Hematopoietic multipotent progenitor cell treated with erythropoietin and hydrocortisone succinate and interleukin-3 and kit ligand, for 15 days (in vitro differentiated cells): ENCODE measurements at regions not wholly inside any gene's neighbourhood (a gene's known extent, or its start where the extent isn't known, plus 50 kb on each side); places are given as distances from the start of the nearest gene placed in this dataset.

Source experiments
- DNase-seq: peaks from one replicate; pipeline ENCODE4 v3.0.0-alpha.2; 2015; ENCODE audit warnings: low spot score

DNA sequence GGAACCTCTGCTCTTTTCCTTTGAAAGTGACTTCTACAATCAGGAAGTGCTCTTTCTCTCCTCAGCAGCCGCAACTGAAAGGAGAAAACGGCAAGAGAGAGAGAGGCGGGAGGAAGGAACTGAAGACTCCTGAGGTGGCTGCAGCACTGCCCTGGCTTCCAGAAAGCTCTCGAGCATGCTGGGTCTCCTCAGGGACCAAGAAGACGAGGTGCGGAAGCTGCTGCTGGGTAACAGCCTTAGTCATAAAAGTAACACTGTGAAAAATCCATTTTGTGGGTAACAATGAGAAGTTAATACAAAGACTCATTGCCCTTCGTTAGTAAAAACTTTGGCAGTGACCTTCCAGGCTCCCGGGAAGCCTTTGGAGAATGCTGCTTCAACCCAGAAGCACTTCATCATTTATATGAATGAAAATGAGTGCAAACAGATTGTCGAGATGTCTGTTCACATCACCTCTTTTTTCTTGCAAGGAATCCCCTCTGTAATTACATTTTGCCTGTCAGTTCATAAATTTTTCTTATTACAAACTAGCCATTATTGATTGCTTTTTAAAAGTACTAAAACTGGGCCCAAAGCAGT is 473.4 kb downstream of the SOX6 start:
- no peak for DNase-seq

- no peak for DNase-seq
Observed at GRCh38 chr11:15883455-15883920, 472.9 kb downstream of the SOX6 start.

- no peak for DNase-seq
Observed at GRCh38 chr11:15884141-15884540, 472.2 kb downstream of the SOX6 start.

DNA sequence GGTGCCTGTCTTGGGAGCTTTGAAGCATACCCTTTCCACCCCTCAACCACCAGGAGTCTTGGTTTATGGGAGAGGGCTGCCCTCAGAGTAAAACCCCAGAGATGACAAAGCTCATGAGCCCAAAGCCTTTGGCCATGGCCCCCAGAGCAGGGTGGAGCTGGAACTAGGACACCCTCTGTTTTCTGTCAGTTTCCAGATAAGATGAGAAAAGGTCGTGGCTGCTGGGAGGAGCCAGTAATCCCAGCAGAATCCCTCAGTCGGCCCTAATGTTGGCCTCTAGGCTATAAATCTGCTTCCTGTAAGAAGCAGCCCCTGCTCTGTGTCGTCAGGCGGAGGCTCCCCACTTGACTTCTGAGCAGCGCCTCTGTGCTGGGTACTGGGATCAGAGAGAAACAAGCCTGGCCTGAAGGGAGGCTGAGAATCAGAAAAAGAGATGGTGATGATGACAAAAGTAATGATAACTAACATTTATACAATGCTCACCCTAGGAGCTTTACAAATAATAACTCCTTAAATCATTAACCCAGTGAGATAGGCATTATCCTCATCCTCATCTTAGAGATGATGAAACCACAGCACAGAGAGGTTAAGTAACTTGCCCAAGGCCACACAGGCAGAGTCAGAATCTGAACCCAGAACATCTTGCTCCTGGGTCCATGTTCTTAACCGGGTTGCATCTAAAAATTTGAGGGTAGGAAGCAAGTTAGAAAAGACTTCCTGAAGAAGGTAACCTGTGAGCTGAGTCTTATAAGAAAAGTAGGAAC is 471.4 kb downstream of the SOX6 start:
- DNase-seq: no peak

DNA sequence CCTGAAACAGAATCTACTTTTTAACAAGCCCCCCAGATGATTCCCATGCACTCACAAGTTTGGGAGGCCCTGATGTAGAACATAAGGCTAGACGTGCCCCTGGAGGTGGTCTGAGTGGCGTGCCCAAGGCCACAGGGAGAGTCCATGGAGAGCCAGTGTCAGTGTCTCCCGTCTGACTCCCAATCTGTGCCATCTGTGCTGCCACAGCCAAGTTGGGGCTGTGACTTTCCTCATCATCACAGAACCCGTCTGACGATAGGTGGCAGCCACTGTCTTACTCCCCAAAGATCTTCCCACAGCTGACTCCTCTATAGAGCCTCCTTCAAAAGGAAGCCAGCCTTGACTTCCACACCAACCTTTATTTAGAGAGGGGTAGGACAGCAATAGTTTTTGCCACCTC is 470.5 kb downstream of the SOX6 start:
- no peak for DNase-seq

GRCh38 chr11:15886299-15886698 is 470.0 kb downstream of the SOX6 start:
- DNase-seq: no peak

GRCh38 chr11:15886866-15887265 is 469.5 kb downstream of the SOX6 start:
- DNase-seq: no peak

DNA sequence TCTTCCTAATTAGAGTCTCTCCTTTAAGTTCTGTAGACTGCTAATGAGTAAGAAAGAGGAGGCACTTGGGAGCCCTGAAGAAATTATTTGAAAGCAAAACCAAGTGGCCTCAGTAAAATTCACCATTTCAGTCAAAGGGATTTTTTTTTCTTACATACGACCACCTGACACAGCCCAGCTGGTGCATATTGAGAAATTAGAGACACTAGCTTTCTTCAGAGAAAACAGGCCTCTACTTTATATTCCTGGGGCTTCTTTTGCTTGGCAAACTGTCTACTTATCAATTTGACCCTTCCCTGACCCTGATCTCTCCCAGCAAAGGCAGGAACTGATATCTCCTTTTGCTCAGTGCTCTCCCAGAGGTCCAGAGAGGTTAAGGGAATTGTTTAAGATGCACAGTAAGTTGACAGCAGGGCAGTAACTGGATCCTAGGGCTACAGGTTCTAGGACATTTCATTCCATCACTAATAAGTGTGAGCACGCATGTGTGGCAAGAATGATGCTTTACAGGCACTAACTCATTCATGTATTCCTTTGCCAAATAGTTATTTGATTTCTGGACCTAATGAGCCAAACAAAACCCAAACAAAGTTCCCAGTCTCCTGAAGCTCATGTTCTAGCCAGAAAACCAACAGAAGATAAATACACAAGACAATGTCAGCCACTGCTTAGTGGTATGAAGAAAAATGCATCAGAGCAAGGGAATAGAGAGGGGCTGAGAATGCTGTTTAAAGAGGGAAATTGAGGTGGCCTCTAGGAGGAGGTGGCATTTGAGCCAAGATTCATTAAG is 467.6 kb downstream of the SOX6 start:
- no peak for DNase-seq

DNA sequence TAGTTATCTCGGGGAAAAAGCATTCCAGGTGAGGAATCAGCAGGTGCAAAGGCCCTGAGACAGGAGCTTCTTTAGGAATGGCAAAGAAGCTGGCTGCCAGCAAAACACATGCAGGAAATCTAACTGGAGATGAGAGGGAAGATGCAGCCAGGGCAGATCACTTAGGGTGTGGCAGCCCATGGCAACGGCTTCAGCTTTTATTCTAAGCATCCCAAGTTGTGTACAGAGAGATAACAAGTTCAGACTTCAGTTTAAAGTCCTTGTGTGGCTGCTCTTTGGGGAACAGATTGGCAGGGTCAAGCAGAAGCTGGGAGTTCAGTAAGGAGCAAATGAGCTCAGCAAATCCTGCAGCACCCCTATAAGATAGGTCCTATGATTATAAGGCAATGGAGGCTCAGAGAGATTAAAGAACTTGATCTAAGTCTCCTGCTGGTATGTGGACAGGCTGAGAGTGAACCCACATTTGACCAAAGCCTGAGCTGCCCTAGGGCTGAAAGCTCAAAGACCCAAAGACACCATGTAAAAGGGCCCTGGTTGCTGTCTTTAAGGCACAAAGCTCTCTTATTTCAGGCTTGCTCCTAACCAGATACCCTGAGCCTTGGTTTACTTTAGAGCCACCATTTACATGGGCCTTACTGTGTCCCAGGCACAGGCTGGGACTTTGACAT is 466.8 kb downstream of the SOX6 start:
- DNase-seq: no peak

DNA sequence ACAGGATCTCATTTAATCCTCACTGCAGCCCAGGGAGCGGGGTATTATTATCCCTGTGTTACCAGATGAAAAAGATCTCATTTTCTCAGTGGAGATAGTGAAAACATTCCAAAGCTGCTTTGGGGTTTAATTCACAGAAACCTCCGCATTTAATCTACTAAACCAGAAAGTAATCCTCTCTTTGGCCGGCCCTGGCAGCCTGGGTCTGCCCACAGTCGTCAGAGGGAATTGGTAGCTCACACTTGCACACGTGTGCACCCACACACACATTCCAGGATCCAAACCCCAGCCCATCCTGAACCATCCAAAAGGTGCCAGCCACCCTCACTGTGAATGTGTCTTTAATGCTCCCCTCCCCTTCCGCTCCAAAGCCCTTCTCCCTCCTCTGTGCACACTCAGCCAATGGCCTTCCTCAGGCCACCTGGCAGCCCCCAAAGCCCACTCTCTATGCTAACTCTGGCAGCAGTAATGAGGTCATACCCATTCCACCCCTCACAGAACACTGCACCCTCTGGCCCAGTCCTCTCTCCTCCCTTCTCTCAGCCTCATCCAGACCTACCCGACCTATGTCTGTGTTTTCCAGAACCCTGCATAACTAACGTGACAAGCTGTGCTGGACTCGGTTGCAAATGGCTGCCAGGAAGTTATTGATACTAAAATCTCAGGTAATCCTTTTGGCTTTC is 466.2 kb downstream of the SOX6 start:
- no peak for DNase-seq

DNA sequence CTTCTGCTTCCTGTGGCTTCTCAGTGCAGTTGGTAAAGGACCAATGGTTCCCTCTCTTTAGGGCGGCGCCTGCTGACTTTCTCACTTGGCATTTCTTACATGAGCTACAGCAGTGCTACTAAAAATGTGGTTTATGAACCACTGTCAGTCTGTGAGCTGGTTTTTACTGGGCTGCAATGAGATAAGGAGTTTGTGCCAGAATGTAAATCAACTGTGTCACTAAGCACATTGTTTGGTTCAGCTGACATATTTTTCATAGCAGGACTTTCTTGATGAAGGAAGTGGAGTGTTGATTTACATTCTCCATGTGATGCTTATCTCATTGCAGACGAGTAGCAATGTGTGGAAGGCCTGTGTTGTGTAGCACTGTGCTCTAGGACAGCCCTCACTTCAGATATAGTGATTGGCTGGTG is 463.3 kb downstream of the SOX6 start:
- no peak for DNase-seq

- DNase-seq: no peak
Observed at GRCh38 chr11:15896026-15896425, 460.3 kb downstream of the SOX6 start.

- no peak for DNase-seq
Observed at GRCh38 chr11:15896530-15896929, 459.8 kb downstream of the SOX6 start.

GRCh38 chr11:15897211-15897960 is 459.0 kb downstream of the SOX6 start:
- DNase-seq: no peak

GRCh38 chr11:15901054-15901453 is 455.3 kb downstream of the SOX6 start:
- DNase-seq: no peak

DNA sequence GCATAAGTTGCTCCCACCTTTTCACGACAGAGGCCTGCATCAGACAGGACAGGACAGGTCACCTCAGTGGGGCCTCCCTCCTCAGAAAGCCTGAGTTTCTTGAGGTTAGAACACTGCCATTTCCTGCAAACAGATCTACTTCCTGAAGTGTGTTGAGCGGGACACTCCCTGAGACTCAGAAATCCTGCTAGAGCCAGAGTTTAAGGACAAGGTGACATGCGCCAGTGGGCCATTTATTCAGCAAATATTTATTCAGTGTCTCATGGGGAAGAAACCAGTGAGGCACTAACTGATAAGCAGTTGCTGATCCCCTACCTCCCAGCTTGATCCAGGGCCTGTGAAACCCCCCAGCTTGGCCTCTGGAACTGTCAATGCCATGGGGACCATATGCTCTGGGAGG is 454.6 kb downstream of the SOX6 start:
- DNase-seq: no peak

- DNase-seq: no peak
Observed at GRCh38 chr11:15903246-15903645, 453.1 kb downstream of the SOX6 start.

GRCh38 chr11:15905366-15906104 is 450.8 kb downstream of the SOX6 start:
- DNase-seq: no peak

GRCh38 chr11:15906481-15907035 is 449.8 kb downstream of the SOX6 start:
- no peak for DNase-seq

DNA sequence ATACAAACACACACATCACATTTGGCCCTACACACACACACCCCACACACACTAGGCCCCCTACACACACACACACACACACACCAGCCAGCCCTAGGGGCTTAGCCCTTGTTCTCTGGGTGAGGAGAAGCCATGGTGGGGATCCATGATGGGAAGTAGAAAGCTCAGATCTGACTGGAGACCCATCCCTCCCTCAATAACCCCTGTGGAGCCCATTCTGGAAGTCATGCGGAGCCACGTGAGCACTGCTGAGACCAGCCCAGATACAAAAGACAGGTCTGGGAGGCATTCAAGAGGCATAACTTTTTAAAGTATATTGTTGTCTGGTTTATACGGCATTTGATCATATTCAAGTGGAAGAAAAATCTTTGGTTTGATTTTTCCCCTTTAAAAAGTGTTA is 448.5 kb downstream of the SOX6 start:
- DNase-seq: no peak
